Spleen (tissue), 7 donors: ENCODE measurements at regions not wholly inside any gene's neighbourhood (a gene's known extent, or its start where the extent isn't known, plus 50 kb on each side); places are given as distances from the start of the nearest gene placed in this dataset.

Source experiments
- CTCF ChIP-seq, 11 experiments: fragments of 200-600 bp in 7 of 11; fragments of 450-650 bp in 4 of 11; sonication (generic) in 4 of 11; IDR thresholded peaks in 8 of 11; conservative IDR thresholded peaks in 3 of 11; 1 replicate in 7 of 11; 2 replicates in 4 of 11; pipeline versions ENCODE4 v1.4.0 to v1.8.0; 2016 to 2021; ENCODE audit warnings: antibody characterized with exemption in 11 of 11, inconsistent platforms in 4 of 11, mild to moderate bottlenecking in 1 of 11
- POLR2A ChIP-seq, 3 donors: fragments of 450-650 bp; IDR thresholded peaks; one replicate each; pipeline ENCODE4 v1.5.1; 2017; ENCODE audit warnings: antibody characterized with exemption in 3 of 3, mild to moderate bottlenecking in 1 of 3
- POLR2AphosphoS5 ChIP-seq, 3 donors: sonication (generic); formaldehyde crosslinking; IDR thresholded peaks; one replicate each; pipeline ENCODE4 v1.5.1; 2017; ENCODE audit warnings: antibody characterized with exemption in 3 of 3
- donor health status: DM: no; HTN: no; CAD: no; lungs with moderate emphysema.
- donor health status: DM: no; HTN: no; CAD: no.
- donor health status: DM: no; HTN: no; CAD: no.

- TF ChIP-seq CTCF (IDR thresholded peaks at IDR 0.05 in 8 of 11, conservative IDR thresholded peaks at IDR 0.05 in 3 of 11) (no peak), POLR2AphosphoS5 (IDR thresholded peaks at IDR 0.05) (no peak), POLR2A (IDR thresholded peaks at IDR 0.05) (no peak)
Measured at GRCh38 chr12:107544937-107545336, 140.7 kb upstream of the PWP1 start.
